NCI-H82 treated with DMSO at 0.1 percent for 48 hours (cell line): ENCODE measurements at regions not wholly inside any gene's neighbourhood (a gene's known extent, or its start where the extent isn't known, plus 50 kb on each side); places are given as distances from the start of the nearest gene placed in this dataset.
"Not testable (repeated sequence)": the region's sequence is repeated elsewhere in the genome, so short reads cannot be mapped to it uniquely, and the experiment has no call there.

Experiments used
- DNase-seq: peaks from one replicate; lab custom pipeline; 2025; ENCODE audit not compliant: unreplicated experiment; lab: John Stamatoyannopoulos, UW

- no peak for DNase-seq
Measured at GRCh38 chr11:106152013-106152412, 74.6 kb downstream of the AASDHPPT start.

- DNase-seq, result no peak
Measured at GRCh38 chr11:106152824-106153223, 75.4 kb downstream of the AASDHPPT start.

GRCh38 chr11:106156290-106156937, 79.0 kb downstream of the AASDHPPT start:
- DNase-seq, result peak; percentile 25

GRCh38 chr11:106158406-106158805, 80.9 kb downstream of the AASDHPPT start:
- DNase-seq, result no peak

- DNase-seq, result no peak
Measured at GRCh38 chr11:106159836-106160235, 82.4 kb downstream of the AASDHPPT start.

GRCh38 chr11:106160494-106160893, 83.0 kb downstream of the AASDHPPT start:
- no peak for DNase-seq

- DNase-seq, result no peak
Measured at GRCh38 chr11:106161775-106162634, 84.5 kb downstream of the AASDHPPT start.

GRCh38 chr11:106167085-106167484, 89.6 kb downstream of the AASDHPPT start:
- DNase-seq, result no peak

GRCh38 chr11:106172386-106172991, 95.0 kb downstream of the AASDHPPT start:
- DNase-seq, result no peak

GRCh38 chr11:106173291-106173690, 95.8 kb downstream of the AASDHPPT start:
- no peak for DNase-seq

GRCh38 chr11:106174003-106174402, 96.5 kb downstream of the AASDHPPT start:
- DNase-seq, result not testable (repeated sequence)

- no peak for DNase-seq
Measured at GRCh38 chr11:106176817-106177216, 99.4 kb downstream of the AASDHPPT start.

- DNase-seq, result no peak
Measured at GRCh38 chr11:106177311-106177710, 99.8 kb downstream of the AASDHPPT start.

- DNase-seq, result no peak
Measured at GRCh38 chr11:106178361-106178760, 100.9 kb downstream of the AASDHPPT start.

GRCh38 chr11:106179048-106179447, 101.6 kb downstream of the AASDHPPT start:
- DNase-seq, result no peak

GRCh38 chr11:106186630-106187029, 109.2 kb downstream of the AASDHPPT start:
- no peak for DNase-seq

GRCh38 chr11:106187860-106188456, 110.5 kb downstream of the AASDHPPT start:
- DNase-seq, result no peak

- DNase-seq, result no peak
Measured at GRCh38 chr11:106193956-106194355, 116.5 kb downstream of the AASDHPPT start.

- DNase-seq, result no peak
Measured at GRCh38 chr11:106197438-106197837, 120.0 kb downstream of the AASDHPPT start.

GRCh38 chr11:106202935-106203620, 125.6 kb downstream of the AASDHPPT start:
- no peak for DNase-seq

- no peak for DNase-seq
Measured at GRCh38 chr11:106208760-106209159, 131.3 kb downstream of the AASDHPPT start.
